HUDEP-2 (cell line): ENCODE measurements at regions not wholly inside any gene's neighbourhood (a gene's known extent, or its start where the extent isn't known, plus 50 kb on each side); places are given as distances from the start of the nearest gene placed in this dataset.
"Not testable (repeated sequence)": the region's sequence is repeated elsewhere in the genome, so short reads cannot be mapped to it uniquely, and the experiment has no call there.

ENCODE experiments used
- DNase-seq, 76 experiments: peaks; one replicate each; lab custom pipeline; 2025; ENCODE audit not compliant: unreplicated experiment in 76 of 76; lab: John Stamatoyannopoulos, UW

- no peak for DNase-seq
Observed at GRCh38 chr9:75529463-75529862, 361.0 kb upstream of the PCSK5 start.

- DNase-seq = no peak
Observed at GRCh38 chr9:75531588-75531987, 358.9 kb upstream of the PCSK5 start.

DNA sequence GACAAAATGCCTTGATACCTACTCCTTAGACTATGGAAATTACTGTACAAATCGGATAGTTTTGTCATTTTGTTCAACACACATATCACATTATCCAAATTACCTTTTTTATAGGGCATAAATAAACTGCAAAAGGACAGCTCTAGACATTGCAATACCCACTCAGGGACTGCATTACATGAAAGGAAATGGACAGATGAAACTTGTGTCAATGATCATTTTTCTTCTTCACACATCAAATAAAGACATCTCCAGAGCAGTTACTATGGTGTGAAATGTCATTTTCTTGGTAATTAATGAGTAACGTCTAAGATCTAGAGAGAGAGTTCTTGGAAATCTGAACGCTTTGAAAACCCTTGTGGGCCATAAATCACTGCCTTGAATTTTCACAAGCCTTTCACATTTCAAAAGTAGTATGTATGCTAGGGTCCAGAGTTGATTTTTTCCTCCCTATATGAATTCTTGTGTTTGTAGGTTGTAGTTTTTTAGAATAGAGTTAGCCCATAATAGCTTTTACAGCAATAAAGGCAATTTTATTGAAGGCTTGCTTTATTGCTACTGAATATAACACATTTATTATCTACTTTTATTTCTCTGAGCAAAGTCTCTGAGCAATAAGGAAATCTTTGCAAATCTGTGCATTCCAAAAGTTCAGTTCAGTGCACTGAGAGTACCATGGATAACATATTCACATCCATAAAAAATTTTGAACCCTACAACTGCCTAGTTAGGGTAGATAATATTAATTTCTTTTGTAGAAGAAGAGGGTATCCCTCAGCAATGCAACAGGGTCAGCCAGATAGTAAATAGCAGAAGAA is 358.0 kb upstream of the PCSK5 start:
- no peak for DNase-seq

- DNase-seq = no peak
Observed at GRCh38 chr9:75539523-75539922, 350.9 kb upstream of the PCSK5 start.

DNA sequence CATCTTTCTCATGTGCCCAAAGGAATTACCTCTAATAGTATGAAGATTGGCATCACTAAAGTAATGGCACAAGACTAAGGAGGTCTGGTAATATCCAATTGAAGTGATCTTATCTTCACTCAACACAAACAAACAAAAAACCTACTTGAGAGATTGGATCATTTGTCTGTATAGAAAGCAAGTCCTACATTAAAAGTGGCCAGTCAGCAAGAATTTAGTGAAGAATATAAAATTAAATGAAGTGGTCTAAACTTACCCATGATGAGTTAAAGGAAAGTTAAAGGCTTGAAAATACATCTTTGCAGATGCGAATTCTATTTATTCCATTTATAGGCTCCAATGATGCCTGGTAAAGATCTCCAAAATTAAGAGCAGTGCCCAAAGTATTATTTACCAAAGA is 350.3 kb upstream of the PCSK5 start:
- DNase-seq = no peak

- DNase-seq = no peak
Observed at GRCh38 chr9:75541734-75542133, 348.7 kb upstream of the PCSK5 start.

DNA sequence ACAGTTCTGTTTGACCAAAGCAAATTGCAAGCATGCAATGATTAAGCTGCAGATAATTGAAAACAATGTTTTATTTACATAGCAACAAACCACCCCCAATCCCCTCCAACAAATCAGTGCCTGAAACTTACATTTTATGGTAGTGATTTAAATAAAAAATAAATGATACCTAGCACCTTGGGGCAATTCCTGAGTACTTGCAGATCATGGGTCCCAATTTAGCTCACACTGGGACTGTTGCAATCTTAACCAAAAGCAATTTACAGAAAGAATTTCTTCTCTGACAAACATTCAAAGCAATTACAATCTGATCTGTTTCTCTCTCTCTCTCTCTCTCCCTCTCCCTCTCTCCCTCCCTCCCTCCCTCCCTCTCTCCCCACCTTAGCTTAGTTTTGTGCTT is 345.7 kb upstream of the PCSK5 start:
- DNase-seq = no peak

GRCh38 chr9:75545287-75545686 is 345.2 kb upstream of the PCSK5 start:
- no peak for DNase-seq

DNA sequence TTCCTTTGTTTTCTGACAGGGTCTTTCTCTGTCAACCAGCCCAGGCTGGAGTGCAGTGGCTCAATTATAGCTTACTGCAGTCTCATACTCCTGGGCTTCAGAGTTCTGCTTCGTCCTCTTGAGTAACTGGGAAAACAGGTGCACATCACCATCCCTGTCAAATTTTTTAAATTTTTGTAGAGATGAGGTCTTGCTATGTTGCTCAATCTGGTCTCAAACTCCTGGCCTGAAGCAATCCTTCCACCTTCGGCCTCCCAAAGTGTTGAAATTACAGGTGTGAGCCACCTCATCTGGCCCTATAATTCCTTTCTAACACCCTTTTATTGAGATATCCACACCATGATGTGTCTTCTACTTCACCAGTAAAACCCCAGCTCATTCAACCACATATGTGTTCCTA is 341.6 kb upstream of the PCSK5 start:
- no peak for DNase-seq

DNA sequence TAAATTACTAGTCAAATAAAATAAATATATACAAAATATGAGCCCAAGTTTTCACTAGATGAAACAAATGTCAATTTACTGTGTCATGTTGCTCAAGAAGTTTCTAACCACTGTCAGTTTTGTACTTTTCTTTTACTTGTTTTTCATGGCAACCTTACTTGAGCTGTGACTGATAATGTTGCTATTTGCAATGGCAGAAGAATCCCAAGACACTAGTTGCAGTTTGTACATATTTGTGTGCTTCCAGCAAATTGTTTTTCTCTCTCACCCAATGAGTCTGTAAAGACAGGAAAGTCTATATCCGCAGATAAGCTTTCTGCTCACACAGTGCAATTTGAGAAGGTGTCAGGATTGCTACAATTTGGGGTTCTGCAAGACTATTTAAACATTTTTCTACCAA is 338.6 kb upstream of the PCSK5 start:
- no peak for DNase-seq

DNA sequence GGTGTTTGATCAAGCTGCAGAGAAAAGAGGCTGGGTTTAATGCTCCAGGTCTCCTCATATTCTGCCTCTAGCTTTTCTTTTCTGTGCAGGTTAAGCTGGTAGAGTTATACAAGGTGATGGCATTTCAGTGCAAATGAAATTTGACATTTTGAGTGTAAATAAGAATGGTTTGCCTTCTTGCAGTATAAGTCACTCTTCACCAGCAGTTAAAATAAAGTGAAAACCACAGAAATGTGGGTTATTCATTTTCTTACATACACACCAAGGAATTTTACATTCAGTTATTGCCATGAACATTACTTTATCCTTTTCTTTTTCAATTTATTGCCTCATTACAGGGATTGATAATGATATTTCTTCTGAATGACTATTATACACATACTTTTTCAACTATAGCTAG is 337.5 kb upstream of the PCSK5 start:
- no peak for DNase-seq

GRCh38 chr9:75566813-75567212 is 323.7 kb upstream of the PCSK5 start:
- DNase-seq = not testable (repeated sequence)

- DNase-seq = no peak
Observed at GRCh38 chr9:75570538-75570937, 319.9 kb upstream of the PCSK5 start.

DNA sequence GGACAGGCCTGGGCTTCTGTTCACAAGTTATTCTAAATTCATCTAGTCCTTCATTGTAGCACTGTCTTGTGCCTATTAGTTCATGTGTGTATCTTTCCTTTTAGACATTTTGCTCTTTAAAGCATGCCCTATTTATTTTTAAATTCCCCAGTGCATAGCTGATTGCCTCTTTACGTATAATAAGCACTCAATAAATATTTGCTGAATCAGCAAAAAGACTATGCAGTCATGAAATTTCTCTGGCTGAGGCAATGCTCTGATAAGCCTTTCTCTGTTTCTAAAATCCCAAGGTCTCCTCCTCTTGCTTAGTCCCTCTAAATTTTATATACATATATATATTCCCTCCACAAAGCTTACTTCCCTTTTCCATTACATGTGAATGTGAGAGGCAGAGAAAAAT is 315.9 kb upstream of the PCSK5 start:
- DNase-seq = no peak

- DNase-seq = no peak
Observed at GRCh38 chr9:75582870-75583269, 307.6 kb upstream of the PCSK5 start.

- peak in 1 of 76 experiments; percentile 4 for DNase-seq
Observed at GRCh38 chr9:75588808-75589207, 301.7 kb upstream of the PCSK5 start.

- DNase-seq = no peak
Observed at GRCh38 chr9:75589497-75589896, 301.0 kb upstream of the PCSK5 start.

- DNase-seq = no peak
Observed at GRCh38 chr9:75591972-75592371, 298.5 kb upstream of the PCSK5 start.

- no peak for DNase-seq
Observed at GRCh38 chr9:75592586-75592985, 297.9 kb upstream of the PCSK5 start.

DNA sequence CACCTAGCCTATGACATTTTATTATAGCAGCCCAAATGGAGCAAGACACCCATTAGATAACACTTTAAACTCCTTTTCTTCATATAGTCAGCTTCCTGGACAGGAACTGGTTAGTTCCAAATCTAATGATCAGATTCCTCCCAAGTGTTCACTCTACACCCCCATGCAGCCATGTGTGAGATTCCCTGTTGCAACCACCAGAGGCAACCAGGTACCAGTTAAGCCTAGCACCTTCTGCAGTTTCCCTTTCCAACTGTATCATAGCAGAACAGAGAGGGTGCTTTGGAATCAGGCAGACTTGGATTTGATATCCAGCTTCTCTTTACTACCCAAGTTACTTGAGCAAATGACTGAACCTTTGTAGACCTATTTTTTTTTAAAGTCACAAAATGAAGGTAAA is 296.6 kb upstream of the PCSK5 start:
- no peak for DNase-seq

GRCh38 chr9:75599126-75599525 is 291.3 kb upstream of the PCSK5 start:
- DNase-seq = no peak

- DNase-seq = peak in 3 of 76 experiments; percentile 21 to 28 (median 26)
Observed at GRCh38 chr9:75601280-75601679, 289.2 kb upstream of the PCSK5 start.

- no peak for DNase-seq
Observed at GRCh38 chr9:75602060-75602459, 288.4 kb upstream of the PCSK5 start.
